Neuronal stem cell (in vitro differentiated cells): ENCODE measurements at regions not wholly inside any gene's neighbourhood (a gene's known extent, or its start where the extent isn't known, plus 50 kb on each side); places are given as distances from the start of the nearest gene placed in this dataset.

Experiments used
- DNase-seq: peaks from one replicate; pipeline ENCODE4 v3.0.0-alpha.2; 2013; ENCODE audit warnings: low spot score
- H2AFZ ChIP-seq: one replicate; pipeline ENCODE4 v1.6.1; 2013; ENCODE audit warnings: mild to moderate bottlenecking, low read length, inconsistent platforms
- H2AK5ac ChIP-seq: 2 replicates; pipeline ENCODE4 v1.6.1; 2013; ENCODE audit warnings: low read depth, mild to moderate bottlenecking, inconsistent platforms, low read length, moderate library complexity, mixed read lengths
- H2BK120ac ChIP-seq: 2 replicates; pipeline ENCODE4 v1.6.1; 2013; ENCODE audit warnings: low read depth, mild to moderate bottlenecking, inconsistent platforms, low read length, moderate library complexity, mixed read lengths
- H2BK12ac ChIP-seq: one replicate; pipeline ENCODE4 v1.6.1; 2013; ENCODE audit warnings: low read length, inconsistent platforms
- H2BK15ac ChIP-seq: 2 replicates; pipeline ENCODE4 v1.6.1; 2013; ENCODE audit warnings: mild to moderate bottlenecking, low read length, inconsistent platforms, mixed read lengths
- H2BK5ac ChIP-seq: one replicate; pipeline ENCODE4 v1.6.1; 2013; ENCODE audit warnings: inconsistent platforms, mild to moderate bottlenecking, low read length, moderate library complexity
- H3K14ac ChIP-seq: one replicate; pipeline ENCODE4 v1.6.1; 2013; ENCODE audit warnings: low read length, inconsistent platforms
- H3K18ac ChIP-seq: 2 replicates; pipeline ENCODE4 v1.6.1; 2013; ENCODE audit warnings: low read length, inconsistent platforms
- H3K23ac ChIP-seq: 2 replicates; pipeline ENCODE4 v1.6.1; 2013; ENCODE audit warnings: low read depth, mild to moderate bottlenecking, mixed read lengths, low read length, inconsistent platforms; ENCODE audit not compliant: poor library complexity
- H3K27ac ChIP-seq: replicated peaks from 3 replicates; pipeline ENCODE4 v1.5.1; 2013; ENCODE audit warnings: low read length, inconsistent platforms
- H3K27me3 ChIP-seq, 3 experiments: 2 replicates each; pipeline ENCODE4 v1.6.1; 2013; ENCODE audit warnings: low read length in 3 of 3, mild to moderate bottlenecking in 2 of 3, inconsistent platforms in 1 of 3, low read depth in 1 of 3, mixed read lengths in 1 of 3, moderate library complexity in 1 of 3; ENCODE audit not compliant: control insufficient read depth in 3 of 3, insufficient read depth in 3 of 3
- H3K36me3 ChIP-seq, 2 donors: replicated peaks in 1 of 2; 2 replicates each; pipeline ENCODE4 v1.6.1; 2013; ENCODE audit warnings: low read length in 2 of 2; ENCODE audit not compliant: control insufficient read depth in 2 of 2, insufficient read depth in 2 of 2
- H3K4ac ChIP-seq: 2 replicates; pipeline ENCODE4 v1.6.1; 2013; ENCODE audit warnings: inconsistent platforms, mild to moderate bottlenecking, low read length, moderate library complexity
- H3K4me1 ChIP-seq, 2 donors: 1 replicate in 1 of 2; 2 replicates in 1 of 2; pipeline ENCODE4 v1.6.1; 2013; ENCODE audit warnings: low read length in 2 of 2, low read depth in 1 of 2; ENCODE audit not compliant: control insufficient read depth in 2 of 2, insufficient read depth in 1 of 2
- H3K4me2 ChIP-seq: one replicate; pipeline ENCODE4 v1.6.1; 2013; ENCODE audit warnings: mild to moderate bottlenecking, low read length, inconsistent platforms; ENCODE audit not compliant: insufficient read depth, poor library complexity, severe bottlenecking
- H3K4me3 ChIP-seq, 2 donors: 2 replicates each; pipeline ENCODE4 v1.5.1; 2013; ENCODE audit warnings: low read length in 2 of 2, mild to moderate bottlenecking in 2 of 2, inconsistent platforms in 1 of 2, moderate library complexity in 1 of 2
- H3K79me1 ChIP-seq: one replicate; pipeline ENCODE4 v1.6.1; 2013; ENCODE audit warnings: low read depth, mild to moderate bottlenecking, inconsistent platforms, low read length, moderate library complexity
- H3K9ac ChIP-seq: one replicate; pipeline ENCODE4 v1.6.1; 2013; ENCODE audit warnings: mild to moderate bottlenecking, low read depth, low read length, inconsistent platforms; ENCODE audit not compliant: poor library complexity
- H3K9me3 ChIP-seq, 2 donors: replicated peaks in 1 of 2; 2 replicates each; pipeline versions ENCODE3 to v1.6.1; 2013; ENCODE audit warnings: low read length in 2 of 2, mild to moderate bottlenecking in 2 of 2, inconsistent platforms in 1 of 2, low read depth in 1 of 2, mixed read lengths in 1 of 2, moderate library complexity in 1 of 2; ENCODE audit not compliant: control insufficient read depth in 2 of 2, insufficient read depth in 1 of 2
- H4K8ac ChIP-seq: one replicate; pipeline ENCODE4 v1.6.1; 2013; ENCODE audit warnings: low read depth, mild to moderate bottlenecking, inconsistent platforms, low read length, moderate library complexity
- H4K91ac ChIP-seq: one replicate; pipeline ENCODE4 v1.6.1; 2013; ENCODE audit warnings: low read length, low read depth, mild to moderate bottlenecking, inconsistent platforms; ENCODE audit not compliant: poor library complexity
- WGBS, 2 donors: extraction: QIAGEN DNeasy Blood & Tissue Kit; methylation state at CpG; one replicate each; pipeline ENCODE4 v1.1.7; 2013; ENCODE audit warnings: missing lambda C conversion rate in 2 of 2, mixed read lengths in 1 of 2; ENCODE audit not compliant: insufficient read length in 2 of 2, insufficient replicate concordance in 1 of 2; ENCODE audit errors: extremely low coverage in 2 of 2; 5-methylcytosine and 5-hydroxymethylcytosine counted together

GRCh38 chr2:147632198-147632597 lies 212.6 kb upstream of the ACVR2A start:
- Histone ChIP-seq H3K18ac (no peak overlapping the region), H3K14ac (no peak overlapping the region), H4K8ac (no peak overlapping the region), H2BK12ac (no peak overlapping the region), H2BK15ac (no peak overlapping the region), H3K23ac (no peak overlapping the region), H4K91ac (no peak overlapping the region), H3K27ac (no peak overlapping the region), H2AFZ (no peak overlapping the region), H2AK5ac (no peak overlapping the region), H3K9ac (no peak overlapping the region), H2BK5ac (no peak overlapping the region), H3K4me2 (no peak overlapping the region), H3K9me3 (no peaks in the 10 kb centered on the region), H3K4me3 (no peak overlapping the region), H3K36me3 (no peaks in the 10 kb centered on the region), H3K4me1 (no peaks in the 10 kb centered on the region), H3K79me1 (no peaks in the 10 kb centered on the region), H3K27me3 (no peaks in the 10 kb centered on the region), H3K4ac (no peak overlapping the region), H2BK120ac (no peak overlapping the region)
- no peak for DNase-seq
- WGBS, 2 donors = no CpG with 5 or more reads among the region's 1 CpG

- Histone ChIP-seq H4K91ac (no peak overlapping the region), H3K4ac (no peak overlapping the region), H3K23ac (no peak overlapping the region), H3K79me1 (no peaks in the 10 kb centered on the region), H3K36me3 (no peaks in the 10 kb centered on the region), H3K18ac (no peak overlapping the region), H2BK5ac (no peak overlapping the region), H2BK120ac (no peak overlapping the region), H3K4me2 (no peak overlapping the region), H2AK5ac (no peak overlapping the region), H2BK12ac (no peak overlapping the region), H2BK15ac (no peak overlapping the region), H3K14ac (no peak overlapping the region), H3K9me3 (no peaks in the 10 kb centered on the region), H3K4me1 (no peaks in the 10 kb centered on the region), H3K27ac (no peak overlapping the region), H3K27me3 (no peaks in the 10 kb centered on the region), H4K8ac (no peak overlapping the region), H2AFZ (no peak overlapping the region), H3K9ac (no peak overlapping the region), H3K4me3 (no peak overlapping the region)
- WGBS, 2 donors = no CpG with 5 or more reads among the region's 1 CpG
- no peak for DNase-seq
Measured at GRCh38 chr2:147631294-147631693, 213.5 kb upstream of the ACVR2A start.

- no peak for DNase-seq
- no peak overlapping the region for H4K91ac ChIP-seq
- no peak overlapping the region for H3K4me3 ChIP-seq
- H2BK120ac ChIP-seq = no peak overlapping the region
- H3K27ac ChIP-seq = no peak overlapping the region
- no peaks in the 10 kb centered on the region for H3K4me1 ChIP-seq
- H2AK5ac ChIP-seq = no peak overlapping the region
- H3K9ac ChIP-seq = no peak overlapping the region
- no peaks in the 10 kb centered on the region for H3K36me3 ChIP-seq
- no peak overlapping the region for H3K4ac ChIP-seq
- no peak overlapping the region for H3K14ac ChIP-seq
- H3K9me3 ChIP-seq = no peaks in the 10 kb centered on the region
- H2AFZ ChIP-seq = no peak overlapping the region
- no peak overlapping the region for H2BK15ac ChIP-seq
- no peak overlapping the region for H3K18ac ChIP-seq
- no peak overlapping the region for H3K23ac ChIP-seq
- H3K79me1 ChIP-seq = no peaks in the 10 kb centered on the region
- no peaks in the 10 kb centered on the region for H3K27me3 ChIP-seq
- WGBS, 2 donors = no CpG with 5 or more reads among the region's 6 CpGs
- no peak overlapping the region for H2BK5ac ChIP-seq
- no peak overlapping the region for H3K4me2 ChIP-seq
- H4K8ac ChIP-seq = no peak overlapping the region
- no peak overlapping the region for H2BK12ac ChIP-seq
Measured at GRCh38 chr2:147630585-147630984, 214.2 kb upstream of the ACVR2A start.

GRCh38 chr2:147628971-147629421 lies 215.8 kb upstream of the ACVR2A start:
- H3K9ac ChIP-seq = no peak overlapping the region
- no peak overlapping the region for H3K4me3 ChIP-seq
- H2BK12ac ChIP-seq = no peak overlapping the region
- no peak overlapping the region for H3K4ac ChIP-seq
- no peak overlapping the region for H2AK5ac ChIP-seq
- H2BK5ac ChIP-seq = no peak overlapping the region
- H3K9me3 ChIP-seq = no peaks in the 10 kb centered on the region
- H3K27me3 ChIP-seq = no peaks in the 10 kb centered on the region
- H3K18ac ChIP-seq = no peak overlapping the region
- no peak overlapping the region for H2BK15ac ChIP-seq
- no peak overlapping the region for H4K91ac ChIP-seq
- WGBS, 2 donors = no CpG with 5 or more reads among the region's 1 CpG
- H3K4me2 ChIP-seq = no peak overlapping the region
- H3K4me1 ChIP-seq = no peaks in the 10 kb centered on the region
- no peaks in the 10 kb centered on the region for H3K79me1 ChIP-seq
- DNase-seq = no peak
- no peak overlapping the region for H4K8ac ChIP-seq
- no peak overlapping the region for H3K23ac ChIP-seq
- no peak overlapping the region for H2BK120ac ChIP-seq
- H2AFZ ChIP-seq = no peak overlapping the region
- no peak overlapping the region for H3K14ac ChIP-seq
- no peak overlapping the region for H3K27ac ChIP-seq
- H3K36me3 ChIP-seq = no peaks in the 10 kb centered on the region
